ENCODE measurements at regions not wholly inside any gene's neighbourhood (a gene's known extent, or its start where the extent isn't known, plus 50 kb on each side); places are given as distances from the start of the nearest gene placed in this dataset.
"Not testable (repeated sequence)": the region's sequence is repeated elsewhere in the genome, so short reads cannot be mapped to it uniquely, and the experiment has no call there.

GRCh38 chr2:145379934-145380333, 860.0 kb upstream of the ZEB2 start:
- no peak for DNase-seq (ENCODE audit: low spot score)
- H3K27ac ChIP-seq: no peak overlapping the region
- CTCF ChIA-PET: no interaction called here
- POLR2A ChIA-PET (ENCODE audit: low non-redundant PET): no interaction called here
- TF ChIP-seq CTCF (conservative IDR thresholded peaks at IDR 0.05; ENCODE audit: low read depth): no peak

DNA sequence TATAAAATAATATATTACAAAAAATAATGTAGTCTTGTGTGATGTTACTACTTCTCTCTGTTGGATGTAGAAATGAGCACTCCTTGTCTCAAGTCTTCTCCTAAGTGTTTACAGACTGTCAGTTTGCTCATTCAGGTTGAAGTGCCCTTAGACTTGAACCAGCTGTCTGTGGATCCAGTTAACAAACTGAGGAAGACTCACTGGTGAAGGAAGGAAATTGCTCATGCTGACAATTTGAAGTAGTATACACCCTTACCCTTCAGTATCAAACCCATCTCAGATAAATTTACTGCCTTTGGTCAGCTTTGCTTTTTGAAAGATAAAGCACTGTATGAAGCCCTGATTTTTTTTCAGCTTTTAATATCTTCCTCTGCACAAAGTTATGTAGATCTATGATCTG, 854.2 kb upstream of the ZEB2 start:
- H3K27ac ChIP-seq: no peak overlapping the region
- ChIA-PET CTCF (no interaction called here), POLR2A (ENCODE audit: low non-redundant PET) (no interaction called here)
- no peak for TF ChIP-seq CTCF (conservative IDR thresholded peaks at IDR 0.05; ENCODE audit: low read depth)
- DNase-seq (ENCODE audit: low spot score): no peak

DNA sequence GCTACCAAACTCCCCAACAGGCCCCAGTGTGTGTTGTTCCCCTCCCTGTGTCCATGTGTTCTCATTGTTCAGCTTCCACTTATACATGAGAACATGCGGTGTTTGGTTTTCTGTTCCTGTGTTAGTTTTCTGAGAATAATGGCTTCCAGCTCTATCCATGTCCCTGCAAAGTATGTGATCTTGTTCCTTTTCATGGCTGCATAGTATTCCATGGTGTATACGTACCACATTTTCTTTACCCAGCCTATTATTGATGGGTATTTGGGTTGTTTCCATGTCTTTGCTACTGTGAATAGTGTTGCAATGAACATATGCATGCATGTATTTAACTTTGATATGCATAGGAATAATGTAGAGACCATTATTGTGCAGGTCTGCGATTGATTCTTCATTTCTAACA, 847.4 kb upstream of the ZEB2 start:
- CTCF ChIA-PET; DNase-seq (ENCODE audit: low spot score); POLR2A ChIA-PET (ENCODE audit: low non-redundant PET); H3K27ac ChIP-seq: not testable (repeated sequence)

- DNase-seq (ENCODE audit: low spot score): no peak
- H3K27ac ChIP-seq: no peak overlapping the region
- TF ChIP-seq CTCF (conservative IDR thresholded peaks at IDR 0.05; ENCODE audit: low read depth): no peak
- POLR2A ChIA-PET (ENCODE audit: low non-redundant PET): no interaction called here
- CTCF ChIA-PET: no interaction called here
Measured at GRCh38 chr2:145366341-145366740, 846.4 kb upstream of the ZEB2 start.

GRCh38 chr2:145360129-145360790, 840.3 kb upstream of the ZEB2 start:
- CTCF ChIA-PET: no interaction called here
- POLR2A ChIA-PET (ENCODE audit: low non-redundant PET): no interaction called here
- H3K27ac ChIP-seq: no peak overlapping the region
- no peak for DNase-seq (ENCODE audit: low spot score)
- TF ChIP-seq CTCF (conservative IDR thresholded peaks at IDR 0.05; ENCODE audit: low read depth): no peak

- POLR2A ChIA-PET (ENCODE audit: low non-redundant PET): no interaction called here
Measured at GRCh38 chr2:145359561-145359960, 839.6 kb upstream of the ZEB2 start.

GRCh38 chr2:145356056-145356455, 836.1 kb upstream of the ZEB2 start:
- CTCF ChIA-PET: no interaction called here

More at GRCh38 chr2:145359561-145359960, 839.6 kb upstream of the ZEB2 start:
- DNase-seq (ENCODE audit: low spot score): no peak
- no peak for TF ChIP-seq CTCF (conservative IDR thresholded peaks at IDR 0.05; ENCODE audit: low read depth)
- CTCF ChIA-PET: no interaction called here
- no peak overlapping the region for H3K27ac ChIP-seq

More at GRCh38 chr2:145356056-145356455, 836.1 kb upstream of the ZEB2 start:
- no peak overlapping the region for H3K27ac ChIP-seq
- no peak for TF ChIP-seq CTCF (conservative IDR thresholded peaks at IDR 0.05; ENCODE audit: low read depth)
- no peak for DNase-seq (ENCODE audit: low spot score)
- POLR2A ChIA-PET (ENCODE audit: low non-redundant PET): no interaction called here
